ENCODE measurements at regions not wholly inside any gene's neighbourhood (a gene's known extent, or its start where the extent isn't known, plus 50 kb on each side); places are given as distances from the start of the nearest gene placed in this dataset.
A peak's percentile ranks its signal among the peaks of the same experiment; 100 is the strongest.
"Not testable (repeated sequence)": the region's sequence is repeated elsewhere in the genome, so short reads cannot be mapped to it uniquely, and the experiment has no call there.

DNA sequence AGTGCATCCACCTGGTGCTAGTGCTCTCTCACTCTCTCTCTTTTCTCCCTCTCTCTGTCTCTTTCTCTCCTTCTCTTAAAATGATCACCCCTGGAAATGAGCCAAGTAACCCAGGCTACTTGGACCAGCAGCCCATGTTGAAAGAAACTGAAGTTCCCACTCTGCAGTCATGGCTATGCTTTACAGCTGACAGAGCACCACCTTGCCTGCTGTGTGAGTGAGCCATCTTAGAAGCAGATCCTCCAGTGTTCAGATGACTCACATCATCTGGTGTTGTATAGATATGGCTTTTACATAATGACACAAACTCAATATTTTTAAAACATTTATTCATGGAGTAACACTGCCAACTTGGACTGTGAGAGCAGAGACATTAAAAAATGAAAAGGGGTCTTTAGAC is 779.1 kb downstream of the TTLL7 start:
- not testable (repeated sequence) for DNase-seq (ENCODE audit: low read depth)

DNA sequence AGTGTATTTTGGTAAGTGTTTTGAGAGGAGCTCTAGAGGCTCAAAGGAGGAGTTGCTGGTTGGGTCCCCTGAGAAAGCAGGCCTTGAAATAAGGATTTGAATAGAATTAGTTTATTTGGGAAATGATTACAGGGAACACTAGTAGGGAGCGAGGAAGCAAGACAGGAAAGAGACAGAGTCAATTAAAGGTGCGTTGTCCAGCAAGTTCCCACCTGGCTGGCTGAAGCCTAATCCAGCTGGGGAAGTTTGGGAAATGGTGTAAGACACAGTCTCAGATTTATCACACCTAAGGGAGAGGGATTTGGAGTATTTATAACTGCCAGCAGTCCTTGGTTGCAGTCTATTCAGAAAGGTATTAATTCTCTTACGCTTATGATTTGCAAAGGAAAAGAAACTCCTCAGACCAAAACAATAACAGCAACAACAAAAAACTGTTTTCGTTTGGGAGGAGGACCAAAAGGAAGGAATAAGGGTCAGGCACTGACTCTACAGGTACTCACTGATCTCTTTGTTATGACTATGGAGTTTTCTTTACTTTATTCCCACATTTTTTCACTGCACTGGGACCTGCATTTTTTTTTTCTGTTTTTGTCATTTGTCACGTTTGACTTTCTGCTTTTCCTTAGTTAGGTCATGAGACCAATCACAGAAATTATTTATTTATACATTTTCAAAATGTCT is 780.8 kb downstream of the TTLL7 start:
- DNase-seq (ENCODE audit: low read depth): not testable (repeated sequence)

DNA sequence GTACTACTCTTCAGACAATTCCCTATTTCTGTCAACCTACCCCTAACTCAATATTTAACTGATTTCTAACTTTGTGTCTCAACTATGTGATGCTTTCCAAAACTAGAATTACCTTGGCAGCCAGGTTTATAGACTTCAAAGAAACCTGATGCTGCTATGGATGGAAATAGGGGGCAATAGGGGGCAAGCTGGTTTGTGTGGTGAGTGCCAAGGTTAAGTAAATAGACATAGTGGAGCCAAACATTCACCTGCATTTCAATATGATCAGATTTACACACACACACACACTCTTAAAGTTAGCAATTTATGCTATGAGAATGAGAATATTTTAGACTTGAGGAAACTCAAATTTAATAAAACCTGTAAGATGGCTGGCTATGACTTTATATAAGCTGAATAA is 784.6 kb downstream of the TTLL7 start:
- DNase-seq (ENCODE audit: low read depth): not testable (repeated sequence)

DNA sequence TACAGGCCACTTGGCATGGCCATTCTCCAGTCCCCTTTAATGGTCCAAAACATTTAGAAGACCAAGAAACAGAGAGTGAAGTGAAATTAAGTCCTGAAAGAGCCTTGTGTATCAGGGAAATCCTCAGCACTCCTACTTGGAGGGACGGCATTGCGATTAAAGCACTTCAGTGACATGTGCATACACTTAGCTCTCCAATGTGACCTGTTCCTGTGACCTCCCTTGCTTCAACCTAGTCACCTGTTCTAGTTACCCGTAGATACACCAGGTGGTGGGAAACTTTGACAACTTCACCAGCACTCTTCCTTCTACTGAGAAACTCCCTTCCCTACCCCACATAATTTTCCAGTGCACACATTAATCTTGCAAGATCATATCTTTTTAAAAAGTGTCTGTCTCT is 785.3 kb downstream of the TTLL7 start:
- not testable (repeated sequence) for DNase-seq (ENCODE audit: low read depth)

DNA sequence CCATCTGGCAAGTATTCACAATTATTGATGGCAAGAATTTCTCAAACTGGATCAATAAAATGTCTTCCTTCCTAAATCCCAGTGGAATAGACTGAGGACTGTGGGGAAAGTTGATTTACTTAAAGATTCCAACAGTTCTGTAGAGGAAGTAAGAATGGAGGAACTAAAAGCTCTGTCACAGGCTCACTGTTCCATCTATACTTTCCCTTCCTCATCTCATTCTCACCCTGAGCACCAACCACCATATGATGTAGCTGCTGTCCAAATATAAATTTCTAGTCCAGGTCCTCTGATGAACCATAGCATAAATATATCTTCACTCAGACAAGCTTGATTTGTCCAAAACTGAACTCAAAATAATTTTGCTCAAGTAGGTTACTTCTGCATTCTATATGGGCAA is 786.9 kb downstream of the TTLL7 start:
- not testable (repeated sequence) for DNase-seq (ENCODE audit: low read depth)

DNA sequence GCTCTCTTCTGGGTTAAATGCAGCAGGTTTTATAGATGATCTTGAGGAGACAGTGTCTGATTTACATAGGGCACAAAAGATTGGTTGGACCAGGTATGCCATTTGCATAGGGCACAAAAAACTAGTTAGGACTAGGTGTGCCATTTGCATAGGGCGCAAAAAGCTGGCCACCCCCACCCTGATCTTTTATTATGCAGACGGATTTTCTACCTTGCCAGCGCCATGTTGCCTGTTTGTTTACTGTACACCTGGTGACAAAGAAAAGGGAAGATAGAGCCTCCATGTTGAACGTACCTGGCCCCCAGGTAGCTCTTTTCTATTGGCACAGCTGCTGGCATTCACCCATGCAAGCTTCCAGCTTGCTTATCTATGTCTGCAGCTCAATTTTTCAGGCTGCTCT is 790.4 kb downstream of the TTLL7 start:
- not testable (repeated sequence) for DNase-seq (ENCODE audit: low read depth)

DNA sequence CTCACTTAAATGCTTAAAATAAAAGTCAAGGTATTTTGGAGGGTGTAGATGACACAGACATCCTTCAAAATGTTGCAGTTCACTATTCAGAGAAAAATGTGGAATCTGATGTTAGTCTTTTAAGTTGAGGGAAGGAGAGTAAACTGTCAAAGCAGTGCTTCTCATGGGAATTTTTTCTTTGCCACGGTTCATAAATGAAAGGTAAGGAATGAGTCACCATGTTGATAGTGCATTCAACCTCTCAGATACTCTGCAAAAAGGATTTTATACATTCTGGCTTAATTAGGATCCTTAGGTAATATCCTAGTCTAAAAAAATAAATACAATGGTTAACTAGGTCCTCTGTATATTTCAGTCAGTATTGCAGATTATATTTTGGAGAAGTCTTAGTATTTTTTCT is 804.3 kb downstream of the TTLL7 start:
- not testable (repeated sequence) for DNase-seq (ENCODE audit: low read depth)

DNA sequence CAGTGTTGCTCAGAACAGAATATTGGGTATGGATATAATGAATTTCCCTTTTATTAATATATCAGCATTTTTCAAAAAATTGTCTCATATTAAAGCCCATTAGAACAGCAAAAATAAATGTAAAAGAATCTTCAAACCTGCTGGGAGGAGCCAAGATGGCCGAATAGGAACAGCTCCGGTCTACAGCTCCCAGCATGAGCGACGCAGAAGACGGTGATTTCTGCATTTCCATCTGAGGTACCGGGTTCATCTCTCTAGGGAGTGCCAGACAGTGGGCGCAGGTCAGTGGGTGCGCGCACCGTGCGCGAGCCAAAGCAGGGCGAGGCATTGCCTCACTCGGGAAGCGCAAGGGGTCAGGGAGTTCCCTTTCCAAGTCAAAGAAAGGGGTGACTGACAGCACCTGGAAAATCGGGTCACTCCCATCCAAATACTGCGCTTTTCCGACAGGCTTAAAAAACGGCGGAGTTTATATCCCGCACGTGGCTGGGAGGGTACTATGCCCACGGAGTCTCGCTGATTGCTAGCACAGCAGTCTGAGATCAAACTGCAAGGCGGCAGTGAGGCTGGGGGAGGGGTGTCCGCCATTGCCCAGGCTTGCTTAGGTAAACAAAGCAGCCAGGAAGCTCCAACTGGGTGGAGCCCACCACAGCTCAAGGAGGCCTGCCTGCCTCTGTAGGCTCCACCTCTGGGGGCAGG is 816.8 kb downstream of the TTLL7 start:
- DNase-seq (ENCODE audit: low read depth): peak; percentile 12

DNA sequence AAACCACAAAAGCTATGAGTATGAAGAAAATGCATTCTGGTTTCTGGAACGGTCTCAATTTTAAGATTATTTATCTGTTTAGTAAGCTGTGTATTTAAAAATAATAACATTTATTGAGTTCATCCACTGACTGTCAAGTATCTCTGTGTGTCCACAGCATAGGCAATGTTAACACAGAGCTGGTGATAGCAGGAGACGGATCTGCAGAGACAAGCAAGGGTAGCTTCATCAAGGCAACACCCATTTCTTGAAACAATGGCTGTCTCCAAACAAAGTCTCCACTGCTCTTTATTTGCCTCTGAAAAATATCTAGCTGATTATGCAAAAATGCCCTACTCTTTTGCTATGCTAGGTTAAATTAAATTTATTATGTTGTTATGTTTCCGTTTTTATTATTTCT is 818.3 kb downstream of the TTLL7 start:
- not testable (repeated sequence) for DNase-seq (ENCODE audit: low read depth)

DNA sequence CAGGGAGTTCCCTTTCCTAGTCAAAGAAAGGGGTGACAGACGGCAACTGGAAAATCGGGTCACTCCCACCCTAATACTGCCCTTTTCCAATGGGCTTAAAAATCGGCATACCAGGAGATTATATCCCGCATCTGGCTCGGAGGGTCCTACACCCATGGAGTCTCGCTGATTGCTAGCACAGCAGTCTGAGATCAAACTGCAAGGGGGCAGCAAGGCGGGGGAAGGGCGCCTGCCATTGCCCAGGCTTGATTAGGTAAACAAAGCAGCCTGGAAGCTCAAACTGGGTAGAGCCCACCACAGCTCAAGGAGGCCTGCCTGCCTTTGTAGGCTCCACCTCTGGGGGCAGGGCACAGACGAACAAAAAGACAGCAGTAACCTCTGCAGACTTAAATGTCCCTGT is 831.3 kb downstream of the TTLL7 start:
- DNase-seq (ENCODE audit: low read depth): not testable (repeated sequence)

DNA sequence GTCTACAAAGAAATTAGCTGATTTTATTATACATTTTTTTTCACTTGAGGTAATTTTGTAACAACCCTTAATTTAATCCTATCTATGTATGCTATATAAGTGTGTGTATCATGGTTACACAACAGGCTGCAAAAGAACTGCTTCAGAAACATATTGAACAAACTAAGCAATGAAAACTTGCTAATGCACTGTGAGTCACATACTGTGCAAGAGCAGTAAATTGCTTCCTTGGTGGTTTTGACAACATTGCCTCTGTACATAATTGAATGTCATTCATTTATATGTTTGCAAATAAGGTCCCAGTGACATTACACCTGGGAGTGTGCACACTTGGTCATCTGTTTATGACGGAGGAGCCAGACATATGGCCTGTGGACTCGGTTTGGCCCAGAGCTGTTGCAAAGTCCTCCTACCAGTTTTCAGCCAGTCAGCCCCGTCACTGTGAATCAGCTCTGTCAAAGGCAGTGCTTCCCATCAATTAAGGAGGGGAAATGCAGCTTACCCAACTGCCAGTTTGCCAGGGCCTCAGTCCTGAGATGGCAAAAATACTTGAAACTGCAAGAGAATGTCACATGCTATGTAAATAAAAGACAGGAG is 835.0 kb downstream of the TTLL7 start:
- not testable (repeated sequence) for DNase-seq (ENCODE audit: low read depth)

DNA sequence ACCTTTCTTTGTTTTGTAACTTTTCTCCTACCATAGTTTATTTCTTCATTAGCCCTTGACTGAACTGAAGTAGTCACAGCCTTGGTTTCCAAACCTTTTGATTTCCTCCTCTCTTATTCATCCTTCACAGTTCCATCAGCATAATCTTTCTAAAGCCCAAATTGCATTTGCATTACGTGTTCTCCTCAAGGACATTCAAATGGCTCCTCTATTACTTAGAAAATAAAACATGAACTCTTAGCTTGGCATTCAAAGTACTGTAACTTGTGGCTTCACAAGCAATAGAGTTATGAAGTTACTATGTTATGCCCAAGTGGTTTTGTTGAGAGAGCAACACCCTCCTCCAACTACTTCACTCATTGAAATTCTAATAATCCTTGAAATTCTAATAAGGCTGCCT is 840.0 kb downstream of the TTLL7 start:
- not testable (repeated sequence) for DNase-seq (ENCODE audit: low read depth)

DNA sequence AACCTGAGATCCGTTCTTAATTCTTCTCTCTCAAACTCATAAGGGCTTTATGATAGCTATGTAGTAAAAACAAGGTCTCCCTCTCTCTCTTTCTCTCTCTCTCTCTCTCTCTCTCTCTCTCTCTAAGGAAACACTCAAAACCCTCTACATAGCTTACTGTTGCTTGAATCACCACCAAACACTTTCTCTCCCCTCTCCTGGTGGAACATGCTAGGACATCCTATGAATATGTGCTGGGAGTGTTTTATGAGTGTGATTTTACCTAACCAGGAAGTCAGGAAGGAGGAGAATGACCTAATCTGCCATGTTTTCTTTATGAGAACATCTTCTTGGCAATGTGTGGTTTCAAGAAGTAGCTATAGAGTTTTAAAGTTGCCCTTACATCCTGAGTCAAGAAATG is 844.6 kb downstream of the TTLL7 start:
- not testable (repeated sequence) for DNase-seq (ENCODE audit: low read depth)

DNA sequence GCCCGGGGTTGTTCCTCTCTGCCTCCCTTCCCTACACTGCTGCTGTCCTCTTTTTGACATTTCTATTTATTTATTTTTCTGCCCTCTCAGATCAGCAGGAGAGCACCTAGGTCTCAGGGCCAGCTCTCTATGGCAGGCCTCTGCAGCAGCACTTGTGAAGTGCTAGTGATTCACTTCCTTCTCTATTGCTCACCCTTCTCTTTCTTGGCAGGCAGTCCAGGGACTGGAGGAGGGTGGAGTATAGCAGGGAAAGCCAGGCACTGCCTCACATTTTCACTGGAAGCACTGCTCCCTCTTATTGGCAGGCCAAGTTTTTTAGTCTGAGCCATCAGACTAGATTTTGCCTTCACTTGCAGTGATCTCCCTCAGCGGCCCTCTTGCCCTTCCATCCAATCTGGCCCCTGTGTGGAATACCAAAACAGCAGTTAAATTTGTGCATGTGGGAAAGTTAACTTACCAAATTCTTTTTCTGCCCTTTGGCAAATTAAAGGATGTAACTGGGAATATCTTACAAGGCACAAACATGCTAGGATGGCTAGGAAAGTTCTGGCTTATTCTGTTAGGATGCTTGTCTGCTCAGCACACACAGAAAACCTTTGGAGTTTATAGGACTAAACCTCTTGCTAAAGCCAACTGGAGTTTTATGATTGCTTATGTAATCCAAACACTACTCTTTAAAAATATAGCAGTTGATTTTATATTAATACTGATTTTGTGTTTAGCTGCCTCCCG is 847.6 kb downstream of the TTLL7 start:
- DNase-seq (ENCODE audit: low read depth): not testable (repeated sequence)

DNA sequence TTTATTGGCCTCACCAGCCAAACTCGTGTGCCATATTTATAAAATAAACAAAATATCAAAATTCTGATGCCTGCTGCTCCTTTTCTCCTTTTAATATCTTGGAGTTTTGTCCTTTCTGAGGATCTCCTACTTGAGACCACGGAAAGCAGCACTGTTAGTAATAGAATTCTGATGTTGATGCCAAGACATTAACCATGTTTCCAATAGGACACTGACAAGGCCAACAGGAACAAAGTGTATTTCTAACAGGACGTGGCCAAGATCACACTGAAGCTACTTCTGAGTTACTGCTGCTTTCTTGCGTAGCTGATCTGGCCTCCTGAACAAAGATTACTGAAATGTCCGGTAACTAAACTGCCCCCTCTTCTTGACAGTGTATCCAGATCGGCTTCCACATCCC is 848.5 kb downstream of the TTLL7 start:
- not testable (repeated sequence) for DNase-seq (ENCODE audit: low read depth)

DNA sequence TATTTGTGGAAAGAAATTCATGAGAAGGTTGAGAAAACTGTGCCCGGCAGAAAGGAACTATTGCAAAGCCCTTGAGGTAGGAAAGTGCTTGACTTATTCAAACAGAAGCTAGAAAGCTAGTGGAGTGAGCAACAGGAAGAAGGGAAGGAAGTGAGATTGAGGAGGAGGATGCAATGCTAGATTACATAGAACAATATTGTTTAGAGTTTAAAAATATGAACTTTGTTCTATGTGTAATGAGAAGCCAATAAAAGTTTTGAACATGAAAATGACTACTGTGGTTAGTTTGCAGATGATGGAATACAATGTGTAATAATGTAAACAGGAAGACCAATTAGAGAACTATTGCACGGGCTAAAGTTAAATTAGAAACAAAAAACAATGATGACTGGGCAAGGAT is 853.1 kb downstream of the TTLL7 start:
- not testable (repeated sequence) for DNase-seq (ENCODE audit: low read depth)

DNA sequence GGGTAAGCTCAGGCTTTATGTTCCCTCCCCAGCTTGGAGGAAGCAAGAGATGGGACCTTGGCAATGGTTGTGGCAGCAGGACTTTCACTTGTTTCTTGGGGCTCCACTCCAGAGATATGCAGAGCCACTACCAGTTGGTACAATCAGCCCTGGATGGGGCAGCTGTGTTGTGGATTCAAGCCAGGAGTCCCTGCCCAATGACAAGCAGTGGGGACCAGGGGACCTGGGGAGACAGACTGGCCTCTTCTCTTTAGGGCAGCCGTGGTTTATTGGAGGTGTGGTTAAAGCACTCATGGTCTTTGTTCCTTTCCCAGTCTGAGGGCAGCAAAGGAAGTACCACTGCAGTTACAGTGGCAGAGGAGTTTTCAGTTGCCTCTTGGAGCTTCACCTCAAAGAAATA is 856.1 kb downstream of the TTLL7 start:
- not testable (repeated sequence) for DNase-seq (ENCODE audit: low read depth)

DNA sequence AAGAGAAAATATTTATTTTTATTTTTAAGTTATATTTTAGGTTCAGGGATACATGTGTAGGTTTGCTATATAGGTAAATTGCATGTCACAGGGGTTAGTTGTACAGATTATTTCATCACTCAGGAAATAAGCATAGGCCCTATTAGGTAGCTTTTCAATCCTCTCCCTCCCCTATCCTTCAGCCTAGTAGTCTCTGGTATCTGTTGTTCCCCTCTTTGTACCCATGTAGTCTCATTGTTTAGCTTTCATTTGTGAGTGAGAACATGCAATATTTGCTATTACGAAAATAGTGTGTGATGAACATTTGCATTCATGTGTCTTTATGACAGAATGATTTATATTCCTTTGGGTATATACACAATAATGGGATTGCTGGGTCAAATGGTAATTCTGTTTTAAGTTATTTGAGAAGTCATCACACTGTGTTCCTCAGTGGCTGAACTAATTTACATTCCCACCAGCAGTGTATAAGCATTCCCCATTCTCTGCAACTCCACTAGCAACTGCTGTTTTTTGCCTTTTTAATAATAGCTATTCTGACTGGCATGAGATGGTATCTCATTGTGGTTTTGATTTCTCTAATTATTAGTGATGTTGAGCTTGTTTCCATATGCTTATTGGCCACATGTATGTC is 863.3 kb downstream of the TTLL7 start:
- not testable (repeated sequence) for DNase-seq (ENCODE audit: low read depth)

DNA sequence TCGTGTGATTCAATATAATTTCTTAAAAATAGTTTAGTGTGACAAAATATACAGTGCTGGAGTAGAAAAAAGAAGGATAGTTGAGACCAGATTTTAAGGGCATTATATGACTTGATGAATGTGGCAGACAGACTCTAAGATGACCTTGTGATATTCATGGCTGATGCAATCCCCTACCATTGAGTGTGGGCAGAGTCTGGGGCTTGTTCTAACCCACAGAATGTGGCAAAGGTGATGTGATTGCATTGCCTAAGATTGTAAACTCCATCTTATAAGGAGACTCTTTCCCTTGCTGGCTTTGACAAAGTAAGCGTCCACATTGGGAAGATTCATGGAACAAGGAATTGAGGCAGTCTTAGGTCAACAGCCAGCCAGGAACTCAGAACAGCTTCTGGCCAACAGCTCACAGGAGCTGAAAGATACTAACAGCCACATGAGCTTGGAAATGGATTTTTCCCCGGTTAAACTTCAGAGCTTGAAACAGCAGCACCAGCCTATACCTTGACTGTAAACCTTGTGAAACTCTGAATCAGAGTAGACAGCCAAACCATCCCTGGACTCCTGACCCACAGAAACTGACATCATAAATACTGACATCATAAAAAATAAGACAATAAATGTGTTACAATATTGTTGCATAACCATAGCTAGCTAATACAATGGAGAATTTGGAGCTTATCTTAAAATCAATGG is 864.5 kb downstream of the TTLL7 start:
- DNase-seq (ENCODE audit: low read depth): not testable (repeated sequence)

DNA sequence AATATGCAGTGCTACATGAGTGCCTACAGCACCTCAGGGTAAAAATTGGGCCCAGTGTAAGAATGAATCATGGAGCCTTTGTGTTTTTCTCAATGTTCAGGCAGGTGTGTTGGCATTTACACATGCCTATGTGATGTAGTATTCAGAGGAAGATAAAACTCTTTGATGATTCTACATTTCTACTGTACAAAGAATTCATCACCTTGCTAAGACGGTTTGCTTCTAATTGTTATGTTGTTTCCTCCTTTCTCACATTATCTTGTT is 867.3 kb downstream of the TTLL7 start:
- no peak for DNase-seq (ENCODE audit: low read depth)

DNA sequence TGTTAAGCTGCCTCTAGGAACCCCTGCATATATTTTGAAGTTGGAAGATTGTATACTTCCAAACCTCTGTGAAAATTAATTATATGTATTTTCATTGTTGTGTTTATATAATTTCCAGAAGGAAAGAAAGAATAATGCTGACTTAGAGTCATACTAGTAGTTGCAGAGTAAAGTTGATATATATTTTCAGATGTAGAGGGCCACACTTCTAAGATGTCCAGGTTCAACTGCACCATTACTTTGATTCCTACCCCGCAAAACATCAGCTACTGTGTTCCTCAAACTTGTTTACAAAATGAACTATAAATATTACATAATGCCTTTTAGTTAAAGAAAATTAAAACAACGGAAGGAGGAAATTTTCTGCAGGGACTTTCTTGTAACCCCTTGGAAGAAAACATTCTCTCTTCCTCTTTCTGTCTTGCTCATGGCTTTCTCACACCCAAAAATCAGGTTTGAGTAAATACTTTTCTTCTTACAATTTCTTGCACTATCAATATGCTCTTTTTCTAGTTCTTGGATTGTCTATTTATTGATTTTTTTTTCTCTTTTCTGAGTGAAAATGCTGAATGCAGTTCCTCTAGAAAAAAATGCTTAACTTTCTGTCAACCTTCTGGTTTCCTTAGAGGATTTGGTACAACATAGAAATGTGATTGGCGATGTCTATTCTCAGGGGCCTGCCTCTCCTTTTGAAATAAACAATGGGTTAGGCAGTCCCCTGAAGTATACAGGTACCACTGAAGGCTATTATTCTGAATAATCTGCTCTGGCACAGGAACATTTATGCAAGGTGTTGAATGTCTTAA is 867.8 kb downstream of the TTLL7 start:
- no peak for DNase-seq (ENCODE audit: low read depth)

Data from CMK (cell line).